ENCODE measurements at regions not wholly inside any gene's neighbourhood (a gene's known extent, or its start where the extent isn't known, plus 50 kb on each side); places are given as distances from the start of the nearest gene placed in this dataset.
"Not testable (repeated sequence)": the region's sequence is repeated elsewhere in the genome, so short reads cannot be mapped to it uniquely, and the experiment has no call there.

- TF ChIP-seq CTCF (IDR thresholded peaks at IDR 0.05; ENCODE audit: insufficient read depth, low read length); POLR2AphosphoS5 (IDR thresholded peaks at IDR 0.05; ENCODE audit: low read depth): not testable (repeated sequence)
Observed at GRCh38 chr21:9874136-9874535, 647.2 kb upstream of the TPTE start.

Data from HL-60 (cell line).